ENCODE measurements at regions not wholly inside any gene's neighbourhood (a gene's known extent, or its start where the extent isn't known, plus 50 kb on each side); places are given as distances from the start of the nearest gene placed in this dataset.

GRCh38 chr7:124689931-124690330 lies 75.7 kb downstream of the GPR37 start:
- TF ChIP-seq CTCF (IDR thresholded peaks at IDR 0.05; ENCODE audit: borderline replicate concordance, extremely low read depth, low read length, poor library complexity, severe bottlenecking): no peak
- no peak for TF ChIP-seq EZH2 (IDR thresholded peaks at IDR 0.05; ENCODE audit: borderline replicate concordance, low read depth, low read length, severe bottlenecking)
